ENCODE measurements at regions not wholly inside any gene's neighbourhood (a gene's known extent, or its start where the extent isn't known, plus 50 kb on each side); places are given as distances from the start of the nearest gene placed in this dataset.
A peak's percentile ranks its signal among the peaks of the same experiment; 100 is the strongest.

- intact Hi-C loops (cut with micrococcal nuclease; ENCODE audit: unreplicated experiment), result no loop called here
- H3K9me3 Mint-ChIP-seq (ENCODE audit: unreplicated experiment), result peaks cover 42% of the 10 kb centered on the region
- H3K4me3 ChIP-seq (ENCODE audit: low read depth, low read length), result no peak overlapping the region
- no peaks in the 10 kb centered on the region for H3K36me3 ChIP-seq (ENCODE audit: control insufficient read depth, insufficient read depth, low read length)
- peak overlapping the region; percentile 29 for H3K27ac Mint-ChIP-seq (ENCODE audit: unreplicated experiment)
- peaks cover 4% of the 10 kb centered on the region for H3K4me1 ChIP-seq
- H3K9me3 ChIP-seq, result no peaks in the 10 kb centered on the region
- no peaks in the 10 kb centered on the region for H3K27me3 ChIP-seq (replicated peaks; ENCODE audit: control insufficient read depth, insufficient read depth, low read length)
- no peaks in the 10 kb centered on the region for H3K27me3 Mint-ChIP-seq (ENCODE audit: insufficient read depth, unreplicated experiment)
- POLR2A ChIA-PET, result no interaction called here
- no TSS peak for BruUV-seq (replicated peaks)
- DNase-seq, result no peak
- peaks cover 5% of the 10 kb centered on the region for H3K36me3 Mint-ChIP-seq (ENCODE audit: insufficient read depth, unreplicated experiment)
- H3K4me3 Mint-ChIP-seq (ENCODE audit: unreplicated experiment), result no peak overlapping the region
- H3K4me1 Mint-ChIP-seq (ENCODE audit: low read depth, unreplicated experiment), result peaks cover 13% of the 10 kb centered on the region
- TF ChIP-seq CTCF (IDR thresholded peaks at IDR 0.05; ENCODE audit: insufficient read depth in 1 of 2, low read depth in 1 of 2, low read length in 1 of 2, severe bottlenecking in 1 of 2, unreplicated experiment in 1 of 2), result no peak
- CTCF ChIA-PET, result no interaction called here
Measured at GRCh38 chr4:11130195-11130970, 298.3 kb downstream of the HS3ST1 start.

DNA sequence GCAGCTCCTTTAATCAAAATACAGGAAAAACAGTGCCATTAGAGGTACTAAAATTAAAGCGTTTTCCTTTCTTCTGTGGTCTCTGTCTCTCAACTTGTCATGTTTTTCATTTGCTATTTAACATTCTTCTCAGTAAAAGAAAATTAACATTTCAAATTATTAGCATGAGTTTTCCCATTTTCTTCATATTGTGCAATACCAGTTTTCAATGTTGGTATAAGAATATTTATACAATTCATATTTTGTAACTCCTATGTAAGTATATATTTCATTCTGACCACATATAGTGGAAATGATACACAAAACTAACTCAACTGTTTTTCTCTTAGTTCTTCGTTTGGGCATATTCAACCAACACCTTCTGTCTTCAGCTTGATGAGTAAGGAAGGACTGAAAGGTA, 308.3 kb downstream of the HS3ST1 start:
- Mint-ChIP-seq H3K9me3 (ENCODE audit: unreplicated experiment) (peaks cover 9% of the 10 kb centered on the region), H3K27me3 (ENCODE audit: insufficient read depth, unreplicated experiment) (no peaks in the 10 kb centered on the region), H3K27ac (ENCODE audit: unreplicated experiment) (no peak overlapping the region), H3K4me3 (ENCODE audit: unreplicated experiment) (no peak overlapping the region), H3K36me3 (ENCODE audit: insufficient read depth, unreplicated experiment) (peaks cover 5% of the 10 kb centered on the region), H3K4me1 (ENCODE audit: low read depth, unreplicated experiment) (no peaks in the 10 kb centered on the region)
- H3K4me1 ChIP-seq, result no peaks in the 10 kb centered on the region
- no peaks in the 10 kb centered on the region for H3K36me3 ChIP-seq (ENCODE audit: control insufficient read depth, insufficient read depth, low read length)
- no peak for TF ChIP-seq CTCF (IDR thresholded peaks at IDR 0.05; ENCODE audit: insufficient read depth in 1 of 2, low read depth in 1 of 2, low read length in 1 of 2, severe bottlenecking in 1 of 2, unreplicated experiment in 1 of 2)
- BruUV-seq (replicated peaks), result no TSS peak
- no peaks in the 10 kb centered on the region for H3K9me3 ChIP-seq
- DNase-seq, result no peak
- H3K4me3 ChIP-seq (ENCODE audit: low read depth, low read length), result no peak overlapping the region
- POLR2A ChIA-PET, result no interaction called here
- no peaks in the 10 kb centered on the region for H3K27me3 ChIP-seq (replicated peaks; ENCODE audit: control insufficient read depth, insufficient read depth, low read length)
- intact Hi-C loops (cut with micrococcal nuclease; ENCODE audit: unreplicated experiment), result no loop called here
- CTCF ChIA-PET, result no interaction called here

- BruUV-seq (replicated peaks), result no TSS peak
- no peaks in the 10 kb centered on the region for H3K4me1 Mint-ChIP-seq (ENCODE audit: low read depth, unreplicated experiment)
- Histone ChIP-seq H3K9me3 (no peaks in the 10 kb centered on the region), H3K4me3 (ENCODE audit: low read depth, low read length) (no peak overlapping the region), H3K27me3 (replicated peaks; ENCODE audit: control insufficient read depth, insufficient read depth, low read length) (no peaks in the 10 kb centered on the region), H3K36me3 (ENCODE audit: control insufficient read depth, insufficient read depth, low read length) (no peaks in the 10 kb centered on the region), H3K4me1 (no peaks in the 10 kb centered on the region)
- peaks cover 9% of the 10 kb centered on the region for H3K9me3 Mint-ChIP-seq (ENCODE audit: unreplicated experiment)
- POLR2A ChIA-PET, result no interaction called here
- H3K27me3 Mint-ChIP-seq (ENCODE audit: insufficient read depth, unreplicated experiment), result no peaks in the 10 kb centered on the region
- intact Hi-C loops (cut with micrococcal nuclease; ENCODE audit: unreplicated experiment), result no loop called here
- no peak overlapping the region for H3K4me3 Mint-ChIP-seq (ENCODE audit: unreplicated experiment)
- CTCF ChIA-PET, result no interaction called here
- no peak for TF ChIP-seq CTCF (IDR thresholded peaks at IDR 0.05; ENCODE audit: insufficient read depth in 1 of 2, low read depth in 1 of 2, low read length in 1 of 2, severe bottlenecking in 1 of 2, unreplicated experiment in 1 of 2)
- no peak overlapping the region for H3K27ac Mint-ChIP-seq (ENCODE audit: unreplicated experiment)
- no peak for DNase-seq
- peaks cover 5% of the 10 kb centered on the region for H3K36me3 Mint-ChIP-seq (ENCODE audit: insufficient read depth, unreplicated experiment)
Measured at GRCh38 chr4:11119474-11119873, 309.2 kb downstream of the HS3ST1 start.
